ENCODE measurements at regions not wholly inside any gene's neighbourhood (a gene's known extent, or its start where the extent isn't known, plus 50 kb on each side); places are given as distances from the start of the nearest gene placed in this dataset.

DNA sequence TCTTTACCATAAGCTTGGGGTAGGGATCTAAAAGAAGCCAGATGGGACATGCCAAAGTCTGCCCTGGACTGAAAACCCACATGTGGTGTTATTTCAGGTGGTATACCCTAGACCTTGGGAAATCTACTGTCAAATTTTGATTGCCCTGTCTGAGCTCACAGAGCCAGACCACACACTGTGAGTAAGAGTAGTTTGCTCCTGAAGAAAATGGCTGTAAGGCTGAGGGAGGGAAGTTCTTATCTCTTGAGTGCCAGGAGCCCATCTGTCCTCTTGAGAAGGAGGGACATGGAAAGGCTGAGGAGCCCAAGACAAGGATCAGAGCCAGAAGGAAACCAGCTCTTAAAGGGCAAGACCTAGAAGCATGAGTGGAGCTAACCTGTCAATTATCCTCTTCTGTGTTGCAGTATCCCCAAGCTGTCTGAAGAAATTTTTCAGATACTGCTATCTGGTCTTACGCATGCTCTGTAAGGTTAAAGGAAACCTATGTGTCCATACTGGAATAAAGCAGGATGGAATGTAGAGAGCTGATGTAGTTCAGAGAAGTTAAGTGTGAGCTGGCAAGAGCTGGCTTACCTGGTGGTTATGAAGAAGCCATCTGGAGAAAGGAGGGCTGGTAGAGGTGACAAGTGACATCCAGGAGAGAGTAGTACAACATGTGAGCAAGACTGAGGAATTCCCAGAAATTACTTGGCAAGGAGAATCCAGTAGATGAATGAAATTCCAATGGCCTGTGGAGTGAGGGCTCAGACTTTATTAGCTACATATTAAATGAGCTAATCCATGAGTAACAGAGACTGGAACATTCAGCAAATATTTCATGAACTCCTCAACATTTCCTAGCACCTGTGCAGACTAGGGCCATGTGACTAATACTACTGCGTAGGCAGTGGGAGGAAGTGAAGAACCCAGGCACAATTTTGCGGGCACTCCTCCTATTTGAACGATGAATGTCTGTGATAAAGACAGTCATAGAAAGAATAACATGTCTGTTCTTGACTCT, 389.1 kb upstream of the KIF2A start:
- H3K27me3 ChIP-seq = no peaks in the 10 kb centered on the region
- H3K27ac ChIP-seq = no peak overlapping the region
- no peak for DNase-seq
- H3K4me1 ChIP-seq = no peaks in the 10 kb centered on the region
- H3K4me3 ChIP-seq = no peak overlapping the region
- TF ChIP-seq, protein P1, sequence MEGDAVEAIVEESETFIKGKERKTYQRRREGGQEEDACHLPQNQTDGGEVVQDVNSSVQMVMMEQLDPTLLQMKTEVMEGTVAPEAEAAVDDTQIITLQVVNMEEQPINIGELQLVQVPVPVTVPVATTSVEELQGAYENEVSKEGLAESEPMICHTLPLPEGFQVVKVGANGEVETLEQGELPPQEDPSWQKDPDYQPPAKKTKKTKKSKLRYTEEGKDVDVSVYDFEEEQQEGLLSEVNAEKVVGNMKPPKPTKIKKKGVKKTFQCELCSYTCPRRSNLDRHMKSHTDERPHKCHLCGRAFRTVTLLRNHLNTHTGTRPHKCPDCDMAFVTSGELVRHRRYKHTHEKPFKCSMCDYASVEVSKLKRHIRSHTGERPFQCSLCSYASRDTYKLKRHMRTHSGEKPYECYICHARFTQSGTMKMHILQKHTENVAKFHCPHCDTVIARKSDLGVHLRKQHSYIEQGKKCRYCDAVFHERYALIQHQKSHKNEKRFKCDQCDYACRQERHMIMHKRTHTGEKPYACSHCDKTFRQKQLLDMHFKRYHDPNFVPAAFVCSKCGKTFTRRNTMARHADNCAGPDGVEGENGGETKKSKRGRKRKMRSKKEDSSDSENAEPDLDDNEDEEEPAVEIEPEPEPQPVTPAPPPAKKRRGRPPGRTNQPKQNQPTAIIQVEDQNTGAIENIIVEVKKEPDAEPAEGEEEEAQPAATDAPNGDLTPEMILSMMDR (IDR thresholded peaks at IDR 0.05) = no peak
- no peaks in the 10 kb centered on the region for H3K36me3 ChIP-seq
- intact Hi-C loops (cut with DNase I; ENCODE audit: low total_unique reads) = no loop called here
- peaks cover 0 to 7% (median 0%) of the 10 kb centered on the region in 3 donors for H3K9me3 ChIP-seq

DNA sequence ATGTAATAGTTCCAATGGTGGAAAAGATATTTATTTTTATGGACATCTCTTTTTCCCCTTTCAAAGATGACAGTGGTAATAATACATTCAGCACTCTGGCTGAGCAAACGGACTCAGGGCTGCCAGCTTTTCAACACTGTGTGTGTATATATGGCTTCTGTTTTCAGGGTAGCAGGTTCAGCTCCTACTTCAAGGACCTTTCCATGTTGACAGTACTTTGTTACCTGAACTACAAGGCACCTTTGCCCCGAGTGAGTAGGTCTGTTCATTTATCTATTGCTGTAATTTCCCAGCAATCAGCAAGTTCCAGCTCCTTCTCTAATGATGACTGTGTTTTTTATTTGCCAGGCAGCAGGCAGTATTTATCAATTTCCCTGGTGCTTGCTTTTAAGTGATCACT, 387.4 kb upstream of the KIF2A start:
- Histone ChIP-seq H3K27me3 (no peaks in the 10 kb centered on the region), H3K9me3 (no peaks in the 10 kb centered on the region), H3K4me3 (no peak overlapping the region), H3K4me1 (no peaks in the 10 kb centered on the region), H3K27ac (no peak overlapping the region), H3K36me3 (no peaks in the 10 kb centered on the region)
- TF ChIP-seq, protein P1 (IDR thresholded peaks at IDR 0.05) = no peak
- intact Hi-C loops (cut with DNase I; ENCODE audit: low total_unique reads) = no loop called here
- DNase-seq = no peak

- Histone ChIP-seq H3K4me1 (no peaks in the 10 kb centered on the region), H3K27me3 (no peaks in the 10 kb centered on the region), H3K36me3 (no peaks in the 10 kb centered on the region), H3K27ac (no peak overlapping the region), H3K4me3 (no peak overlapping the region), H3K9me3 (no peaks in the 10 kb centered on the region)
- intact Hi-C loops (cut with DNase I; ENCODE audit: low total_unique reads) = no loop called here
- no peak for DNase-seq
- TF ChIP-seq, protein P1 (IDR thresholded peaks at IDR 0.05) = no peak
These were observed 386.1 kb upstream of the KIF2A start for GRCh38 chr5:61919920-61920319.

- H3K4me3 ChIP-seq = no peak overlapping the region
- H3K4me1 ChIP-seq = no peaks in the 10 kb centered on the region
- H3K27ac ChIP-seq = no peak overlapping the region
- intact Hi-C loops (cut with DNase I; ENCODE audit: low total_unique reads) = no loop called here
- DNase-seq = no peak
- no peaks in the 10 kb centered on the region for H3K9me3 ChIP-seq
- H3K27me3 ChIP-seq = no peaks in the 10 kb centered on the region
- no peaks in the 10 kb centered on the region for H3K36me3 ChIP-seq
- TF ChIP-seq, protein P1 (IDR thresholded peaks at IDR 0.05) = no peak
These were observed 381.8 kb upstream of the KIF2A start for GRCh38 chr5:61924251-61924650.

DNA sequence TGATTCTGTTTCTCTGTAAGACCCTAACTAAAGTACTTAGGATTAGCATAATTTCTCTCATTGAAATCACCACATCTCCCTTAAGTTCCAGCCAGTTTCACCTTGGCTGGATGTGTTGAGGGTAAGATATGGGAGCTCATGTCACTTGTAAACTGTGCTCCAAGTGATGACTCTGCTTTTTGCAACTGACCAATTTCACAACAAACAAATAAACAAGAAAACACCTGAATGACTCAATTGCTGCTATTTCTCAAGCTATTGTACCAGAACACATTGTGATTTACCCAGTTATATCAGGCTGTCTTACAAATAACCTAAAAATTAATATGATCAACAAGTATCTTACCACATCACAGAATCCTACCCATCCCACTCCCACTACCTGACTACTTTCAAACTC, 379.1 kb upstream of the KIF2A start:
- no peaks in the 10 kb centered on the region for H3K36me3 ChIP-seq
- no peaks in the 10 kb centered on the region for H3K4me1 ChIP-seq
- no peaks in the 10 kb centered on the region for H3K9me3 ChIP-seq
- DNase-seq = no peak
- intact Hi-C loops (cut with DNase I; ENCODE audit: low total_unique reads) = no loop called here
- H3K27ac ChIP-seq = no peak overlapping the region
- TF ChIP-seq, protein P1 (IDR thresholded peaks at IDR 0.05) = no peak
- H3K27me3 ChIP-seq = no peaks in the 10 kb centered on the region
- H3K4me3 ChIP-seq = no peak overlapping the region
